Neural cell (in vitro differentiated cells): ENCODE measurements at regions not wholly inside any gene's neighbourhood (a gene's known extent, or its start where the extent isn't known, plus 50 kb on each side); places are given as distances from the start of the nearest gene placed in this dataset.

Experiments used
- H2AFZ ChIP-seq: fragments of 200-600, 300-800 bp; sonication (generic), shearing (Covaris generic); 2 replicates; pipeline ENCODE4 v1.6.0; 2014; ENCODE audit warnings: low read depth, mild to moderate bottlenecking, antibody characterized with exemption, low read length, moderate library complexity
- H3F3A ChIP-seq: fragments of 200-600 bp; shearing (Covaris generic); 2 replicates; pipeline ENCODE4 v1.6.1; 2016; ENCODE audit warnings: mild to moderate bottlenecking, moderate library complexity, mixed read lengths, antibody characterized with exemption, low read length; ENCODE audit not compliant: insufficient read depth, poor library complexity, severe bottlenecking
- H3K27ac ChIP-seq: fragments of 200-600, 300-800 bp; sonication (generic), shearing (Covaris generic); 2 replicates; pipeline ENCODE4 v1.5.1; 2014; ENCODE audit warnings: mild to moderate bottlenecking, low read length, moderate library complexity
- H3K27me3 ChIP-seq: fragments of 300-800, 200-600 bp; sonication (generic), shearing (Covaris generic); 2 replicates; pipeline ENCODE4 v1.6.0; 2014; ENCODE audit warnings: mild to moderate bottlenecking, low read depth, low read length, moderate library complexity; ENCODE audit not compliant: insufficient read depth
- H3K36me3 ChIP-seq: fragments of 300-800, 200-600 bp; sonication (generic), shearing (Covaris generic); 2 replicates; pipeline ENCODE4 v1.5.1; 2014; ENCODE audit warnings: mild to moderate bottlenecking, antibody characterized with exemption, low read length, moderate library complexity; ENCODE audit not compliant: insufficient read depth
- H3K4me2 ChIP-seq: fragments of 300-800, 200-600 bp; sonication (generic), shearing (Covaris generic); 2 replicates; pipeline ENCODE4 v1.6.0; 2014; ENCODE audit warnings: mild to moderate bottlenecking, low read length
- H3K4me3 ChIP-seq: fragments of 300-800, 200-600 bp; sonication (generic), shearing (Covaris generic); 2 replicates; pipeline ENCODE4 v1.5.1; 2014; ENCODE audit warnings: mild to moderate bottlenecking, low read length, moderate library complexity
- H3K79me2 ChIP-seq: fragments of 200-600 bp; shearing (Covaris generic); replicated peaks from 2 replicates; pipeline ENCODE4 v1.6.0; 2014; ENCODE audit warnings: mild to moderate bottlenecking, low read length, moderate library complexity; ENCODE audit not compliant: insufficient read depth
- H3K9ac ChIP-seq: fragments of 300-800, 200-600 bp; sonication (generic), shearing (Covaris generic); 2 replicates; pipeline ENCODE4 v1.6.1; 2016; ENCODE audit warnings: mild to moderate bottlenecking, low read length, mixed read lengths
- H3K9me2 ChIP-seq: fragments of 200-600 bp; shearing (Covaris generic); 2 replicates; pipeline ENCODE4 v1.6.1; 2016; ENCODE audit warnings: mild to moderate bottlenecking, low read length, mixed read lengths; ENCODE audit not compliant: insufficient read depth
- H3K9me3 ChIP-seq: fragments of 200-600, 300-800 bp; sonication (generic), shearing (Covaris generic); 2 replicates; pipeline ENCODE4 v1.6.1; 2016; ENCODE audit warnings: mild to moderate bottlenecking, mixed run types, low read length, moderate library complexity, mixed read lengths
- H4K20me1 ChIP-seq: fragments of 200-600 bp; shearing (Covaris generic); 2 replicates; pipeline ENCODE4 v1.6.1; 2016; ENCODE audit warnings: mild to moderate bottlenecking, mixed run types; ENCODE audit not compliant: insufficient read depth
- CTCF ChIP-seq: fragments of 450-650 bp; IDR thresholded peaks from 2 replicates; pipeline ENCODE4 v1.5.1; 2014; ENCODE audit warnings: antibody characterized with exemption, mild to moderate bottlenecking, moderate library complexity; ENCODE audit not compliant: poor library complexity, severe bottlenecking
- EP300 ChIP-seq: fragments of 450-650 bp; conservative IDR thresholded peaks from 2 replicates; pipeline ENCODE4 v1.6.1; 2014; ENCODE audit warnings: antibody characterized with exemption, mild to moderate bottlenecking, moderate library complexity; ENCODE audit not compliant: poor library complexity, severe bottlenecking
- EZH2 ChIP-seq: fragments of 200-600, 300-800 bp; shearing (Covaris generic), sonication (generic); IDR thresholded peaks from 2 replicates; pipeline ENCODE4 v1.6.1; 2014; ENCODE audit warnings: antibody characterized with exemption, low read length, borderline replicate concordance, mild to moderate bottlenecking; ENCODE audit not compliant: insufficient read depth, poor library complexity, severe bottlenecking
- MXI1 ChIP-seq: fragments of 450-650 bp; conservative IDR thresholded peaks from 2 replicates; pipeline ENCODE4 v1.6.1; 2014; ENCODE audit warnings: antibody characterized with exemption, mild to moderate bottlenecking; ENCODE audit not compliant: poor library complexity, severe bottlenecking
- POLR2AphosphoS5 ChIP-seq: IDR thresholded peaks from 2 replicates; pipeline ENCODE4 v1.6.1; 2012
- RAD21 ChIP-seq: fragments of 450-650 bp; conservative IDR thresholded peaks from 2 replicates; pipeline ENCODE4 v1.6.1; 2014; ENCODE audit warnings: antibody characterized with exemption, mild to moderate bottlenecking, moderate library complexity
- REST ChIP-seq: IDR thresholded peaks from 2 replicates; pipeline ENCODE4 v1.6.1; 2012; ENCODE audit warnings: borderline replicate concordance
- SMC3 ChIP-seq: fragments of 450-650 bp; conservative IDR thresholded peaks from 2 replicates; pipeline ENCODE4 v1.6.1; 2014; ENCODE audit warnings: antibody characterized with exemption, mild to moderate bottlenecking, moderate library complexity; ENCODE audit not compliant: poor library complexity
- TAF1 ChIP-seq: IDR thresholded peaks from 2 replicates; pipeline ENCODE4 v1.6.1; 2012; ENCODE audit warnings: low read depth

- Histone ChIP-seq H3K4me3 (no peak overlapping the region), H3F3A (no peaks in the 10 kb centered on the region), H2AFZ (no peak overlapping the region), H4K20me1 (no peaks in the 10 kb centered on the region), H3K36me3 (no peaks in the 10 kb centered on the region), H3K4me2 (peak overlapping the region; percentile 22), H3K9ac (no peak overlapping the region), H3K79me2 (no peaks in the 10 kb centered on the region), H3K27ac (no peak overlapping the region), H3K9me3 (no peaks in the 10 kb centered on the region), H3K27me3 (no peaks in the 10 kb centered on the region), H3K9me2 (no peaks in the 10 kb centered on the region)
- no peak for TF ChIP-seq REST
- peak; percentile 14 for TF ChIP-seq EP300
- TF ChIP-seq MXI1: no peak
- no peak for TF ChIP-seq RAD21
- TF ChIP-seq SMC3: no peak
Measured at GRCh38 chr4:66795724-66796123, 749.6 kb downstream of the CENPC start.

- Histone ChIP-seq H4K20me1 (no peaks in the 10 kb centered on the region), H3K79me2 (no peaks in the 10 kb centered on the region), H3K9me2 (no peaks in the 10 kb centered on the region), H3K4me2 (no peak overlapping the region), H3K9me3 (no peaks in the 10 kb centered on the region), H3K36me3 (no peaks in the 10 kb centered on the region), H3K9ac (no peak overlapping the region), H3K27me3 (no peaks in the 10 kb centered on the region), H2AFZ (no peak overlapping the region), H3F3A (no peaks in the 10 kb centered on the region), H3K4me3 (no peak overlapping the region), H3K27ac (no peak overlapping the region)
- TF ChIP-seq TAF1 (no peak), EP300 (no peak), POLR2AphosphoS5 (no peak), REST (no peak), EZH2 (no peak), RAD21 (no peak), CTCF (no peak), SMC3 (no peak), MXI1 (no peak)
Measured at GRCh38 chr4:66794390-66795034, 750.8 kb downstream of the CENPC start.
